BLaER1 (cell line): ENCODE measurements at regions not wholly inside any gene's neighbourhood (a gene's known extent, or its start where the extent isn't known, plus 50 kb on each side); places are given as distances from the start of the nearest gene placed in this dataset.

ENCODE experiments used
- H3K27ac ChIP-seq: shearing (Covaris generic); formaldehyde crosslinking; 2 replicates; pipeline ENCODE4 v1.8.1; 2022
- H3K27me3 ChIP-seq: shearing (Covaris generic); formaldehyde crosslinking; 2 replicates; pipeline ENCODE4 v1.8.1; 2022
- H3K36me3 ChIP-seq: shearing (Covaris generic); formaldehyde crosslinking; 2 replicates; pipeline ENCODE4 v1.8.1; 2022
- H3K4me1 ChIP-seq: shearing (Covaris generic); formaldehyde crosslinking; 2 replicates; pipeline ENCODE4 v1.8.1; 2022
- H3K4me2 ChIP-seq: shearing (Covaris generic); formaldehyde crosslinking; 2 replicates; pipeline ENCODE4 v1.8.1; 2022
- H3K4me3 ChIP-seq: shearing (Covaris generic); formaldehyde crosslinking; 2 replicates; pipeline ENCODE4 v1.8.1; 2022
- H3K9ac ChIP-seq: shearing (Covaris generic); formaldehyde crosslinking; 2 replicates; pipeline ENCODE4 v1.8.1; 2022
- H3K9me3 ChIP-seq: shearing (Covaris generic); formaldehyde crosslinking; 2 replicates; pipeline ENCODE4 v1.8.1; 2022
- H4K20me1 ChIP-seq: shearing (Covaris generic); formaldehyde crosslinking; 2 replicates; pipeline ENCODE4 v1.8.1; 2022
- Cebpa-rat ChIP-seq: shearing (Covaris generic); IDR thresholded peaks from 2 replicates; pipeline ENCODE4 v1.8.1; 2022

DNA sequence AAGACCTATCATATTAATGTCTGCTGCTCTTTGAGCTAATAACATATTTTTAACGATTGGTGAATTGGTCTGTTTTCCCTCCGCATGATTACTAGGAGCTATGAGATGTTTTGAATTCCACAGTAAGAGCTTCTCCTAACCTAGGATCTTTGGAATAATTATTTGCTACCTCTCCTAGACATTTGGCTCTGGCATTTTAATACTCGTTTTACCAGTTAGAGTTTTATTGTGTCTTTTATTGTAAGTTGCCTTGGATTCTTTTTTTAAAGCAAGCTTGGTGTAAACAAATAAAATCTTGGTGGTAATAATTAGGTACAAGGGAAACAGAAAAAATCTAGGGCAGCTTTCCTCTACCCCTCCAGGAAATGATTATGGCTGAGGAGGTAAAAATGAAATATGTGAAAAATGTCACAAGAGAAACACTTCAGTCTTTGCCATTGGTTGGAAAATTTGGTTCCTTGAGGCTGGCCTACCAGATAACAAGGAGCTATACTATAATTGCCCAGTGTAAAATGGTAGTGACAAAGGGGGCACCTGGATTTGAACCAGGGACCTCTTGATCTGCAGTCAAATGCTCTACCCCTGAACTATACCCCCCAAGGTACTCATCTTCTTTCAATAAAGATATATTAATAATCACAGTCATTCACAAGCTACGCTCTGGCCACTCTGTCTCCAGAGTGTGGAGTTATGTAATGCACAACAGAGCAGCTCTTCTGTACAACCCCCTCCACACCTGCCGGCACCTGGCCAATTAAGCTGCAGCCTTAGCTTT is 85.4 kb downstream of the ZNF777 start:
- peaks cover 71% of the 10 kb centered on the region for H3K9me3 ChIP-seq
- no peaks in the 10 kb centered on the region for H3K27me3 ChIP-seq
- H3K4me3 ChIP-seq, result no peak overlapping the region
- H4K20me1 ChIP-seq, result no peaks in the 10 kb centered on the region
- TF ChIP-seq Cebpa-rat, result no peak
- H3K27ac ChIP-seq, result no peak overlapping the region
- H3K36me3 ChIP-seq, result 0 out of 2 replicates have a peak, but pooled peaks cover 5% of the 10 kb centered on the region
- no peak overlapping the region for H3K4me2 ChIP-seq
- no peaks in the 10 kb centered on the region for H3K4me1 ChIP-seq
- no peak overlapping the region for H3K9ac ChIP-seq

DNA sequence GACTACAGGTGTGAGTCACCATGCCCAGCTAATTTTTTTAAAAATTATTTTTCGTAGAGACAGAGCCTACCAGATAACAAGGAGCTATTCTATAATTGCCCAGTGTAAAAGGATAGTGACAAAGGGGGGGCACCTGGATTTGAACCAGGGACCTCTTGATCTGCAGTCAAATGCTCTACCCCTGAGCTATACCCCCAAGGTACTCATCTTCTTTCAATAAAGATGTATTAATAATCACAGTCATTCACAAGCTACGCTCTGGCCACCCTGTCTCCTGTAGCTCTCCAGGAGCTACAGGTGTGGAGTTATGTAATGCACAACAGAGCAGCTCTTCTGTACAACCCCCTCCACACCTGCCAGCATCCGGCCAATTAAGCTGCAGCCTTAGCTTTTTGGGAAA is 83.5 kb downstream of the ZNF777 start:
- H3K4me1 ChIP-seq, result no peaks in the 10 kb centered on the region
- no peak for TF ChIP-seq Cebpa-rat
- H3K4me2 ChIP-seq, result no peak overlapping the region
- 0 out of 2 replicates have a peak, but pooled peaks cover 5% of the 10 kb centered on the region for H3K36me3 ChIP-seq
- H3K4me3 ChIP-seq, result no peak overlapping the region
- H3K27me3 ChIP-seq, result no peaks in the 10 kb centered on the region
- peaks cover 66% of the 10 kb centered on the region for H3K9me3 ChIP-seq
- H3K9ac ChIP-seq, result no peak overlapping the region
- H4K20me1 ChIP-seq, result no peaks in the 10 kb centered on the region
- no peak overlapping the region for H3K27ac ChIP-seq

DNA sequence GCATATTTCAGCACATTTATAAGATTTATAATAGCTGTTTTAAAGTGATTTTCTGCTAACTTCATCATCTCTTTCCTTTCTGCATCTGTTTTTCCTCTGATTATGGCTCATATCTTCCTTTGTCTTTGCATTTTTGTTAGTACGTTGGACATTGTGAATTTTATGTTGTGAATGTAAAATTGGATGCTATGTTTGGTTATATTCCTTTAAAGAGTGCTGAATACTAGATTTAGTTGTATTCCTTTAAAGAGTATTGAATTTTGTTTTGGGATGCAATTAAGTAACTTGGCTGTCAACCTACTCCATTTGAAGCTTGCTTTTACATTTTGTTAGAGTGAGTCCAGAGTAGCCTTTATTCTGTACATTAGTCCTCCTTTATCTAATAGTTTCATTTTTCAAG is 81.2 kb downstream of the ZNF777 start:
- H4K20me1 ChIP-seq, result no peaks in the 10 kb centered on the region
- H3K9ac ChIP-seq, result no peak overlapping the region
- H3K27ac ChIP-seq, result no peak overlapping the region
- no peaks in the 10 kb centered on the region for H3K27me3 ChIP-seq
- no peaks in the 10 kb centered on the region for H3K4me1 ChIP-seq
- H3K36me3 ChIP-seq, result no peaks in the 10 kb centered on the region
- H3K9me3 ChIP-seq, result peaks cover 51% of the 10 kb centered on the region
- no peak overlapping the region for H3K4me2 ChIP-seq
- no peak overlapping the region for H3K4me3 ChIP-seq
- no peak for TF ChIP-seq Cebpa-rat

DNA sequence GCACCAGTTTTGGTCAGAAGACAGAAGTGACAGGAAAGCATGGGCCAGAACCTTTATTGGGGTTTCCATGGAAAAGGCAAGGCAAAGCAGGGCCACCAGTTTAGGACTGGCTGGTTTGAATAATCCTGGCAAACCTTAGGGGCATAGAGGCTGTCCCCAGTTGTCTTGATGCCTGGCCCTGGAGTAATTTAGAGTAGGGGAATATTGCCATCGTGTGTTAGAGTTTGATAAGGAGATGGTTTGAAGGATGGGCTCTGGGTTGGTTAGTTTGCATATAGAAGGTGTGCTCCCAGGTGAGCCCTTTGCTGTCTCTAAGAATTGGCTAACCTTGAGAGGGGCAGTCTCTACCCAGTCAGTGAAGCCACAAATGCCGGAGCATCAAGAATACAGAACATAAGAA is 79.6 kb downstream of the ZNF777 start:
- Histone ChIP-seq H4K20me1 (no peaks in the 10 kb centered on the region), H3K4me3 (no peak overlapping the region), H3K36me3 (no peaks in the 10 kb centered on the region), H3K4me1 (no peaks in the 10 kb centered on the region), H3K27ac (no peak overlapping the region), H3K9me3 (peaks cover 50% of the 10 kb centered on the region), H3K27me3 (no peaks in the 10 kb centered on the region), H3K9ac (no peak overlapping the region), H3K4me2 (no peak overlapping the region)
- TF ChIP-seq Cebpa-rat, result no peak
